PC-3 (cell line): ENCODE measurements at regions not wholly inside any gene's neighbourhood (a gene's known extent, or its start where the extent isn't known, plus 50 kb on each side); places are given as distances from the start of the nearest gene placed in this dataset.
A peak's percentile ranks its signal among the peaks of the same experiment; 100 is the strongest.

Experiments used
- ATAC-seq: fragments of 200-7000 bp; cut with Tn5 transposase; 2 replicates; pipeline ENCODE4 v1.9.1; 2020; ENCODE audit warnings: mild to moderate bottlenecking, moderate library complexity
- BruUV-seq: library from RNA; stranded (reverse); fragments of 400-500 nt; replicated peaks from 2 replicates; lab custom pipeline; 2021; lab: Mats Ljungman, UMichigan
- CTCF ChIA-PET: fragments of 300-600 bp; sonication (Branson Sonifier 250); formaldehyde crosslinking; loops from one replicate; lab custom pipeline; 2022; ENCODE audit warnings: antibody characterized with exemption; lab: Charles Lee
- POLR2A ChIA-PET: fragments of 300-600 bp; sonication (Branson Sonifier 250); formaldehyde crosslinking; loops from one replicate; lab custom pipeline; 2022; ENCODE audit warnings: antibody characterized with exemption; ENCODE audit not compliant: unreplicated experiment; lab: Charles Lee
- DNase-seq: peaks from one replicate; pipeline ENCODE4 v3.0.0-alpha.2; 2015
- H2AFZ ChIP-seq: fragments of 300-600 bp; sonication (generic); 2 replicates; pipeline ENCODE4 v1.6.0; 2016; ENCODE audit warnings: antibody characterized with exemption, low read length
- H3F3A ChIP-seq: fragments of 300-600 bp; sonication (generic); one replicate; pipeline ENCODE4 v1.6.0; 2017; ENCODE audit warnings: antibody characterized with exemption, low read length, control low read depth, mild to moderate bottlenecking; ENCODE audit not compliant: unreplicated experiment
- H3K27ac ChIP-seq: fragments of 300-600 bp; sonication (generic); 2 replicates; pipeline ENCODE4 v1.5.1; 2016; ENCODE audit warnings: mild to moderate bottlenecking, low read length
- H3K27me3 ChIP-seq: fragments of 300-600 bp; sonication (generic); 2 replicates; pipeline ENCODE4 v1.6.1; 2016; ENCODE audit warnings: low read length, mixed read lengths
- H3K36me3 ChIP-seq: fragments of 300-600 bp; sonication (generic); 2 replicates; pipeline ENCODE4 v1.6.1; 2016; ENCODE audit warnings: low read depth, mixed run types, low read length, mixed read lengths
- H3K4me1 ChIP-seq: fragments of 300-600 bp; sonication (generic); 2 replicates; pipeline ENCODE4 v1.5.1; 2016; ENCODE audit warnings: low read length; ENCODE audit not compliant: insufficient read depth
- H3K4me2 ChIP-seq: fragments of 300-600 bp; sonication (generic); 2 replicates; pipeline ENCODE4 v1.6.0; 2016; ENCODE audit warnings: low read length
- H3K4me3 ChIP-seq: fragments of 300-600 bp; sonication (generic); 2 replicates; pipeline ENCODE4 v1.5.1; 2016; ENCODE audit warnings: mild to moderate bottlenecking, low read length, mixed read lengths
- H3K79me2 ChIP-seq: fragments of 300-600 bp; sonication (generic); 2 replicates; pipeline ENCODE4 v1.6.1; 2017; ENCODE audit warnings: low read length, mixed read lengths
- H3K9ac ChIP-seq: fragments of 300-600 bp; sonication (generic); 2 replicates; pipeline ENCODE4 v1.6.0; 2016; ENCODE audit warnings: mild to moderate bottlenecking, low read length
- H3K9me2 ChIP-seq: fragments of 300-600 bp; sonication (generic); replicated peaks from 2 replicates; pipeline ENCODE4 v1.6.1; 2016; ENCODE audit warnings: mixed run types, low read length, mixed read lengths
- H3K9me3 ChIP-seq: fragments of 300-600 bp; sonication (generic); 2 replicates; pipeline ENCODE4 v1.6.1; 2016; ENCODE audit warnings: low read length, mixed read lengths
- H4K20me1 ChIP-seq: fragments of 300-600 bp; sonication (generic); 2 replicates; pipeline ENCODE4 v1.6.1; 2016; ENCODE audit warnings: low read length, mixed read lengths
- CTCF ChIP-seq: fragments of 300-600 bp; sonication (generic); conservative IDR thresholded peaks from 2 replicates; pipeline ENCODE4 v1.5.1; 2017; ENCODE audit warnings: antibody characterized with exemption, low read depth, mild to moderate bottlenecking, low read length
- EZH2 ChIP-seq: fragments of 300-600 bp; sonication (generic); IDR thresholded peaks from one replicate; pipeline ENCODE4 v1.6.1; 2017; ENCODE audit warnings: antibody characterized with exemption, mild to moderate bottlenecking, low read length; ENCODE audit not compliant: unreplicated experiment
- EZH2phosphoT487 ChIP-seq: fragments of 300-600 bp; sonication (generic); IDR thresholded peaks from 2 replicates; pipeline ENCODE4 v1.6.1; 2018; ENCODE audit warnings: mild to moderate bottlenecking, antibody characterized with exemption, low read length, borderline replicate concordance
- intact Hi-C: fragments of 100-400 bp; cut with micrococcal nuclease; formaldehyde crosslinking; loops from 2 replicates; pipeline ENCODE4 v1.9.0; 2023

- no peaks in the 10 kb centered on the region for H3K36me3 ChIP-seq
- no peak for DNase-seq
- no peak for ATAC-seq
- no peak overlapping the region for H2AFZ ChIP-seq
- H3K4me2 ChIP-seq, result no peak overlapping the region
- H3K9me3 ChIP-seq, result no peaks in the 10 kb centered on the region
- H4K20me1 ChIP-seq, result no peaks in the 10 kb centered on the region
- POLR2A ChIA-PET, result no interaction called here
- H3K9ac ChIP-seq, result no peak overlapping the region
- no peaks in the 10 kb centered on the region for H3K4me1 ChIP-seq
- H3K79me2 ChIP-seq, result no peaks in the 10 kb centered on the region
- intact Hi-C loops, result no loop called here
- TF ChIP-seq EZH2, result no peak
- no peak for TF ChIP-seq EZH2phosphoT487
- TF ChIP-seq CTCF, result no peak
- no TSS peak for BruUV-seq
- no peaks in the 10 kb centered on the region for H3K27me3 ChIP-seq
- H3K27ac ChIP-seq, result no peak overlapping the region
- no peaks in the 10 kb centered on the region for H3K9me2 ChIP-seq
- CTCF ChIA-PET, result no interaction called here
- H3F3A ChIP-seq, result no peaks in the 10 kb centered on the region
- no peak overlapping the region for H3K4me3 ChIP-seq
Measured at GRCh38 chr13:65435590-65435989, 1794.5 kb downstream of the PCDH9 start.

GRCh38 chr13:65417953-65418352 lies 1812.2 kb downstream of the PCDH9 start:
- H3K4me2 ChIP-seq, result no peak overlapping the region
- DNase-seq (peak; percentile 19), ATAC-seq (no peak; the same call in 1 of the 2 replicates)
- no peak overlapping the region for H3K9ac ChIP-seq
- H3K27me3 ChIP-seq, result no peaks in the 10 kb centered on the region
- H2AFZ ChIP-seq, result no peak overlapping the region
- intact Hi-C loops, result no loop called here
- H3K79me2 ChIP-seq, result no peaks in the 10 kb centered on the region
- H4K20me1 ChIP-seq, result no peaks in the 10 kb centered on the region
- BruUV-seq, result no TSS peak
- ChIA-PET CTCF (no interaction called here), POLR2A (no interaction called here)
- no peaks in the 10 kb centered on the region for H3K9me2 ChIP-seq
- no peak for TF ChIP-seq EZH2phosphoT487
- TF ChIP-seq CTCF, result no peak
- no peak for TF ChIP-seq EZH2
- H3K36me3 ChIP-seq, result no peaks in the 10 kb centered on the region
- peaks cover 5% of the 10 kb centered on the region for H3K4me1 ChIP-seq
- H3F3A ChIP-seq, result no peaks in the 10 kb centered on the region
- H3K27ac ChIP-seq, result no peak overlapping the region
- no peak overlapping the region for H3K4me3 ChIP-seq
- no peaks in the 10 kb centered on the region for H3K9me3 ChIP-seq

GRCh38 chr13:65416784-65417183 lies 1813.4 kb downstream of the PCDH9 start:
- Histone ChIP-seq H3K9me2 (no peaks in the 10 kb centered on the region), H3F3A (no peaks in the 10 kb centered on the region), H3K4me1 (peaks cover 5% of the 10 kb centered on the region), H2AFZ (no peak overlapping the region), H3K27me3 (no peaks in the 10 kb centered on the region), H3K79me2 (no peaks in the 10 kb centered on the region), H3K9me3 (no peaks in the 10 kb centered on the region), H3K36me3 (no peaks in the 10 kb centered on the region), H4K20me1 (no peaks in the 10 kb centered on the region), H3K9ac (no peak overlapping the region), H3K4me2 (no peak overlapping the region), H3K4me3 (no peak overlapping the region), H3K27ac (no peak overlapping the region)
- intact Hi-C loops, result no loop called here
- ATAC-seq, result no peak
- no peak for DNase-seq
- no TSS peak for BruUV-seq
- ChIA-PET CTCF (no interaction called here), POLR2A (no interaction called here)
- TF ChIP-seq CTCF, result no peak
- no peak for TF ChIP-seq EZH2
- TF ChIP-seq EZH2phosphoT487, result no peak
